NB4 (cell line): ENCODE measurements at regions not wholly inside any gene's neighbourhood (a gene's known extent, or its start where the extent isn't known, plus 50 kb on each side); places are given as distances from the start of the nearest gene placed in this dataset.

Source experiments
- CTCF ChIP-seq: IDR thresholded peaks from one replicate; pipeline ENCODE4 v1.5.1; 2012; ENCODE audit warnings: low read depth, low read length
- MYC ChIP-seq: IDR thresholded peaks from 2 replicates; pipeline ENCODE4 v1.6.1; 2011; ENCODE audit warnings: low read depth, low read length
- POLR2A ChIP-seq: IDR thresholded peaks from 2 replicates; pipeline ENCODE4 v1.6.1; 2011; ENCODE audit warnings: mild to moderate bottlenecking; ENCODE audit not compliant: insufficient read length; ENCODE audit errors: extremely low read depth
- TF ChIP-seq, protein P1 (sequence below): IDR thresholded peaks from 2 replicates; pipeline ENCODE4 v1.6.1; 2011; ENCODE audit warnings: low read depth, low read length

DNA sequence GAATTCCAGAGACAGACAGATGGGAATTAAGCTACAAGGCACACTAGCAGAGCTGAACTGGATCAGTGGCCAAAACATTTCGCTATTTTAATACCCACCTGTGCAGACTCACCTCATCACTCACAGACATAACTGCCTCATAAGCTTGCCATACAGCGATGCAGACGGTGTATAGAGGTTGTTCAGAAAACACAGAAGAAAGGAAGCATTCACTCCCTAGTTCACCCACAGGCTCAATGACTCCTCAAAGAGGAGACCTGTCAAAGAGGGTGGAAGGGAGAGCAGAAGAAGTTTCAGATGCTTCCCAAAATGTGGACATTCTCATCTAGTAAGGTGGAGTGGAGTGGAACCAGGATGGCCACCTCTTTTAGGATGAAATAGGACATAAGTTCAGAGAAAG, 81.7 kb upstream of the SPHKAP start:
- TF ChIP-seq POLR2A: no peak
- TF ChIP-seq, protein P1, sequence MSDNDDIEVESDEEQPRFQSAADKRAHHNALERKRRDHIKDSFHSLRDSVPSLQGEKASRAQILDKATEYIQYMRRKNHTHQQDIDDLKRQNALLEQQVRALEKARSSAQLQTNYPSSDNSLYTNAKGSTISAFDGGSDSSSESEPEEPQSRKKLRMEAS: no peak
- no peak for TF ChIP-seq CTCF
- no peak for TF ChIP-seq MYC
